HG02943 (cell line): ENCODE measurements at regions not wholly inside any gene's neighbourhood (a gene's known extent, or its start where the extent isn't known, plus 50 kb on each side); places are given as distances from the start of the nearest gene placed in this dataset.
"Not testable (repeated sequence)": the region's sequence is repeated elsewhere in the genome, so short reads cannot be mapped to it uniquely, and the experiment has no call there.

Source experiments
- ATAC-seq: cut with Tn5 transposase; IDR thresholded peaks from one replicate; pipeline ENCODE4 v1.9.1; 2021; ENCODE audit warnings: mild to moderate bottlenecking, low read depth, moderate library complexity; ENCODE audit not compliant: unreplicated experiment

GRCh38 chr17:45554479-45554878, 64.0 kb upstream of the PLEKHM1 start:
- ATAC-seq, result not testable (repeated sequence)

- ATAC-seq, result not testable (repeated sequence)
These were observed 68.3 kb upstream of the PLEKHM1 start for GRCh38 chr17:45558821-45559220.

- ATAC-seq, result not testable (repeated sequence)
These were observed 72.3 kb upstream of the PLEKHM1 start for GRCh38 chr17:45562868-45563267.

- not testable (repeated sequence) for ATAC-seq
These were observed 72.8 kb upstream of the PLEKHM1 start for GRCh38 chr17:45563283-45563682.

GRCh38 chr17:45568275-45568674, 77.8 kb upstream of the PLEKHM1 start:
- not testable (repeated sequence) for ATAC-seq

- ATAC-seq, result not testable (repeated sequence)
These were observed 82.8 kb upstream of the PLEKHM1 start for GRCh38 chr17:45573326-45573725.

- ATAC-seq, result no peak
These were observed 83.6 kb upstream of the PLEKHM1 start for GRCh38 chr17:45573924-45574770.

GRCh38 chr17:45575126-45575885, 84.8 kb upstream of the PLEKHM1 start:
- no peak for ATAC-seq

GRCh38 chr17:45576527-45577307, 86.2 kb upstream of the PLEKHM1 start:
- ATAC-seq, result not testable (repeated sequence)

- no peak for ATAC-seq
These were observed 87.2 kb upstream of the PLEKHM1 start for GRCh38 chr17:45577571-45578279.

- ATAC-seq, result no peak
These were observed 88.3 kb upstream of the PLEKHM1 start for GRCh38 chr17:45578516-45579455.

- no peak for ATAC-seq
These were observed 89.3 kb upstream of the PLEKHM1 start for GRCh38 chr17:45579529-45580495.

- ATAC-seq, result no peak
These were observed 90.4 kb upstream of the PLEKHM1 start for GRCh38 chr17:45580924-45581323.

- no peak for ATAC-seq
These were observed 91.3 kb upstream of the PLEKHM1 start for GRCh38 chr17:45581860-45582259.

- ATAC-seq, result peak; percentile 45
These were observed 93.8 kb upstream of the PLEKHM1 start for GRCh38 chr17:45584092-45585036.

GRCh38 chr17:45585037-45585733, 94.7 kb upstream of the PLEKHM1 start:
- ATAC-seq, result peak; percentile 54
